Amniotic stem cell (primary cell): ENCODE measurements at regions not wholly inside any gene's neighbourhood (a gene's known extent, or its start where the extent isn't known, plus 50 kb on each side); places are given as distances from the start of the nearest gene placed in this dataset.
"Not testable (repeated sequence)": the region's sequence is repeated elsewhere in the genome, so short reads cannot be mapped to it uniquely, and the experiment has no call there.

Source experiments
- DNase-seq: peaks from one replicate; lab custom pipeline; 2025; lab: John Stamatoyannopoulos, UW

DNA sequence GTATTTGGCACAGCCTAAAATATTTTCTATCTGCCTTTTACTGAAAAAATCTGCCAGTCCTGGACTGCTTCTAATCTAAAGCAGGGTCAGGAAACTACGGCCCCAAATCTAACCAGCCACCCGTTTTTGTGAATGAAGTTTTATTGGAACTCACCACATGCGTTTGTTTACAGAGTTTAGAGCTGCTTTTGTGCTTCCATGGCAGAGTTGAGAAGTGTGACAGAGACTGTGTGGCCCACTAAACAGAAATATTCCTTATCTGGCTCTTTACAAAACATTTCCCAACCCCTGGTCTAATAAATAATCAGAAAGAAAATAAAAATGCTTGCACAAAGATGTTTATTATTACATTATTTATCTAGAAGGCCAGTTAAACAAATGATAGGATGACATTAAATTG is 110.2 kb downstream of the COPRS start:
- DNase-seq = no peak

DNA sequence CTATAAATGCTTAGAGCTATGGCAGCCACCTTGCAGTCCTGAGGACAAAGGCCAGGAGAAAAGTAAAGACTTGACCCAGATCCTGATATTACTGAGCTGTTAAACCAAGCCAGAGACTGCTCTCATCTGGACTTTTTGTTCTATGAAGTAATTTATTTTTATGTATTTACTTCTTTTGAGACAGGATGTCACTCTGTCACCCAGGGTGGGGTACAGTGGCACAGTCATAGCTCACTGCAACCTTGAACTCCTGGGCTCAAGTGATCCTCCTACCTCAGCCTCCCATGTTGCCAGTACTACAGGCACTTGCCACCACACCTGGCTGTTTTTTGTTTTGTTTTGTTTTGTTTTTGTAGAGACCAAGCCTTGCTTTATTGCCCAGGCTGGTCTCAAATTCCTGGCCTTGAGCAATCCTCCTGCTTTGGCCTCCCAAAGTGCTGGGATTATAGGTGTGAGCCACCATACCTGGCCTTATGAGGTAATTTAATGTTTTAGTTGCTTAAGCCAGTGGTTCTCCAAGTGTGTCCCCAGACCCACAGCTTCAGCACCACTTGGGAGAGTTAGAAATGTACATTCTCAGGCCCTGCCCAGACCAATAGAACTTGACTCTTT is 112.1 kb downstream of the COPRS start:
- no peak for DNase-seq

DNA sequence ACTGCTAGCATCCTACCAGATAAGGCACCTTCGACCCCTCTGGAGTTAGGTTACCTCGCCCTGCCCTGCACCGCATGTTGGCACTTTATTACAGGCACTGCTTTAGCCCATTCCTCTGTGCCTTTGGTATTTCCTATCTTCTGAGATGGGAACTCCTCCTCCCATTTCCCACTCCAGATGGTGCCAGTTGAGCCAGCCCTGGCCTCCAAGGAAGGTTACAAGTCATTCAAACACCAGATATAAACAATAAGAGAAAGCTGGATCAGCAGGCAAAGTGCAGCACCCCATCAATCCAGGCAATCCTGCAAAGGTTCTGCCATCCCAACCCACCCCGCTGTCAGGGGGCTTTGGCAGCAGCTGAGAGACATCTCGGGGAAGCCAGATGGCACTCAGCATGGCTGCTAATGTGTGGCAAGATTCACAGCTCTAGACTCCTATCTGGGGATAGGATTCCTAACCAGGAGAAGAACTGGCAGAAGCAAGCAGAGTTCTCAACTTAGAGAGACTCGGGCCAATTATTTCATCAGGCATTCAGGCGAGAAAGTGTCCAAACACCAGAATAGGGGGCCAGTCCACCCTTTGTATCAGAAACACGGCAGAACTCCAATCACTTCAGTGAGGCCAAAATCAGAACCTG is 113.0 kb downstream of the COPRS start:
- DNase-seq = no peak

DNA sequence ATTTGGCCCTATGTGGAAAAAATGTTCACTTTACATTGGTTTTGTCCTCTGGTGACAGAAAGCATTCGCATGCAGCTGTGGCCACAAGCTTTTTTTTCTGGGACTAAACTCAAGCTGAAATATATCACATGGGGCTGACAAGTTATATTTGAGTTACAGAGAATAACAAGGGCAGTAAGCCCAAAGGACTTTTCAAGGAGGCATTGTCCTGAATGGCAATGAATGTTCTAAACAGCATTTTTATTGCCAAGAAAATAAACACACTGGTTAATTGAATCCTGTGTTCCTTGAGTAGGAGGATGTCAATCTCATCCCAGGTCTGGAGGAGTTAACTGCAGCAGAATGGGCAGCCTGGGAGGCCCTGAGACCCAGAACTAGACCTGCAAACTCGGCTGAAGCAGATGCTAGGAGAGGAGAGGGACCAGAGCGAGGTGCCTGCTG is 114.5 kb downstream of the COPRS start:
- DNase-seq = no peak

DNA sequence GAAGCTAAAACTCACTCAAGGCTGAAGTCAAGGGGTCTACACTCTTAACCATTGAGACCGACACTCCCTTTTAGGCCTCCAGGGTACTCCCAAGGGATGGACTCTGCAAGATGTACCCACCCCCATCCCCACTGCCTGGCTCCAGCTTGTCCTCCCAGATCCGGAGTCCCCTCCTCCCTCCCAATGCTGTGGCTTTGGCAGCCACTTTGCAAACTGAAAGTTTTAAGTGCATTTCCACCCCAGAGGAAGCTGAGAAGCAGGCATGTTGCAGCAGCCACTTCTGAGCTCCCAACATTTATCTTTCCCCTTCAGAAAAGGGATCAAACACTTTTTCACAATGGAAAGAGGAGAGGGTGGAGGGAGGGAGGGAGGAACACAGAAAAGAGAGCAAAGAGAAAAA is 115.2 kb downstream of the COPRS start:
- no peak for DNase-seq

- DNase-seq = no peak
These were observed 117.7 kb downstream of the COPRS start for GRCh38 chr17:31741371-31741770.

DNA sequence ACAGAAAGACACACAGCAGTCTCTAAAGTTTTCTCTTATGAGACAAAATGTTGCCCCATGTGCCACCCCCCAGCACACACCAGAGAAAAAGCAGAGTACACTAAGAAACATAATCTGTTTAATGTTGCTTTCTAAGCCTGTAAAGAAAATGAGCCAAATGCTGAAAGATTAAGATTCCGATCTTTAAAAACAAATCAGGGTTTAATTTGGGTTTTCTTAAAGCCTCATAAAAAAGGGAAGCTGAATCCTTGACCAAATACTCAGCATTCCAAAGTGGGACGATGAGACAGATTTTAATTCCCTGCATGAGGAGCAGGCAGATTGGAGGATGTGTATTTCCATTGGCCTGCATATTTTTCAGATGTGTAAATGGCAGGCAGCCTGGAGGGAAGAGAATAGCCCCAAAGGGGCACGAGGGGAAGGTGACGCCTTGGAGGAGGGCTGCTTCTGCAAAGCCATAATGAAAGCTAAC is 118.4 kb downstream of the COPRS start:
- DNase-seq = peak; percentile 78

DNA sequence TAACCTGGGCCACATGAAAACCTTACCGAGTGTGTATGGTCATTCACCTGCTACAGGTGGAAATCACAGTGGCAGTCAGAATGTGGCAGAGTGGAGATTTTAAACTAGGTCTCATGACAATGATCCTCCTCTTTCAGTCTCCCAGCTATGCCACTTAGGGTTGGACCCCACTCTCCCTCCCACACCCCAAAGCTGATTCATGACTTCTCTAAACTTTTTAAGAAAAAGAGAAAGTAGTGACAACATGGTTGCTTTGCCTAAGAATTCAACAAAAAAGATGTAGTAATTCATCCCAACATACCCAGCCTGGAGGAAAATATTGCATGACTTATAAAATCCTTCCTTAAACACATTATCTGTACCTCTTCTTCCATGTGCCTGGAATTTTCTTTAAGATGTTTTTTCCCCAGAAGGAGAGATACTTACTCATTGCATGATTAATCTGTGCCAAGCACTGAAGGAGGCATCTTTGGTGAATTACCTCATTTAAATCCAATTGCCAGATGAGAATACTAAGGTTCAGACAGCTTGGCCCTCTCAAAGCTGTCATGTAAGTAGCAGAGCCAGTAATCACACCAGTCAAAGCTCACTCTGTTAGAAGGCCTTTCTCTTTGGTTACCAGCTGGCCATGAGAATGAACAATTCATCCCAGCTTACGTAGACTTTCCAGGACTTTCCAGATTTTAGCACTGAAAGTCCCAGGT is 119.9 kb downstream of the COPRS start:
- DNase-seq = peak; percentile 35

DNA sequence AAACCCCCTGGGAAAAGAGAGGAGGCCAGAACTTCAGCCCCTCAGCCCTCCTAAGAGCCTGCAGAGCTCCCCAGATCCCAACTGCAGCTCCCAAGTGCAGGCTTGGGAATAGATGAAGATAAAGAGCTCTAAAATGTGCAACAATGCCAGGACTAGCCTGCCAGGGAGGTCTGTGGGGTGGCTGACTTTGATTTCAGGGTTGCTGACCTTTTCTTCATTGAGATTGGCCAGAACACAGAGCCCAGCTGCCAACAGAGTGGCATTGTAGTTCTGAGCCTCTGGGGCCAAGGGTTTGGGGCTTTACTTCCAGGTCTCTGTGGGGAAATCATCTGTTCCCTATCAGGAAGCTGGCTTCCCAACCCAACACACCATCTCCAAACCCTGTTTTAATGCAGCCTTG is 120.6 kb downstream of the COPRS start:
- no peak for DNase-seq

DNA sequence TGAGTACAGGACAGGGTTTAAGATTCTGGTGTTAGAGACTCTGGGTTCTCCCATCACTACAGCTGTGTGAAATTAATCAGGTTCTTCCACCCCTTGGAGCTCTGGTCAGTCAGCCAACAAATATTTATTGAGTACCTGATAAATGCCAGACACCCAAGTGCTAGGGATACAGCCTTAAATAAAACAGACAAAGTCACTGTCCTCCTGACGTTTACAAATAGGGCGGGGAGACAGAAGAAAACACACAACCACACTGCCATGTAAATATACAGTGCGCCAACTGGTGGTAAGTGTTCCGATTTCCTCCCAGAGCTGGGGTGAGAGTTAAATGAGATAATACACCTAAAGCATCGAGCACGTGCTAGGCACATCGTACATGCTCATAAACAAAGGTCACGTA is 121.0 kb downstream of the COPRS start:
- DNase-seq = no peak

DNA sequence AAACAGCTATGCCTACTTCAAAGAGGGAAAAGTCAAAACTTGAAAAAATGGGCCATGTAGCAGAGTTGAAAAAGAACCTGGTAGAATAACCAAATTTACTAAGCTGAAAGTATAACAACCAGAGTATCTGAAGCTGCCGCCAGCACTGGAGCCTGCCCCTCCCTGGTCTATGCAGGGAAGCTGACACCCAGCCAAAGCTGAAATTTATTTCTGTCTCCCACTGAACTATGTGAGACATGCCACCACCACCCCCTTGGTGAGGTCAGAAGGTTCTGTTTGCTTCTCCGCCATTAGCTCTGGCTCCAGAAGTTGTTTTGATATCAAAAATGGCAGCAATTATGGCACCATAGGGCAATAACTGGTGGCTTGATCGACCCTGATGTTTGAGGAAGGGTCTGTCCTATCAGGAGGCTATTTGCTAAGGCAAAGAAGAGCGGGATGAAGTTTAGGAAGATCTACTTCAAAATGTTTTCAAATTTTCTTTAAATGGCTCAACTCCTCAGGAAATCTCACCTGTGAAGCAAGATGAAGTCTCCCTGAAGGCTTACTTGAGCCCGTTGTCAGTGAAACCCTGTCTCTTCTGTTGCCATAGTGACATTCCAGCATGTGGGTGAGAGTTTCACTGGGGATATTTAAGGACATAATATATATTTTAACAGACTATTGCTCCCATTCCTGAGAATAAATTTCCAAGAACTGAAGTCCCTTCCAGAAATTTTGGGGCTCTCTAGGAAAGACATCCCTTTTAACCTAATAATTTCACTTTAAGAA is 122.0 kb downstream of the COPRS start:
- no peak for DNase-seq

DNA sequence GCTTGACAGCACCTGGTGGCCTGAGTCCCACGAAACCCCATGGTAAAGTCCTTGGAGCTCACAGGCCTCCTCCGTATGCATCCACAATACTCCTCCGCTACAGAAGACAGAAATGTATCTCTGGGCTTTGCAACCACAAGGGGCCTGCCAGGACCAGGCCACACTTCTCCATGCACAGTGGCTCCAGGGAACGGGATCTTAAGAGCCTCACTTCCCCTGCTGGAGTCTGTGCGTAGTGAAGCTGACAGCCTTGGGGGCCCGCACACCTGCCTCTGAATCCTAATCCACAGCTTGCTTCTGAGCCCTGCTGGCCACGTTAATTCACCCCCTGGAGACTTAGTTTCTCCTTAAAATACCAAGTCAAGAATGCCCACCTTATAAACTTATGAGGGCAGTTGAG is 125.7 kb downstream of the COPRS start:
- DNase-seq = no peak

GRCh38 chr17:31731585-31732154 is 127.4 kb downstream of the COPRS start:
- not testable (repeated sequence) for DNase-seq

DNA sequence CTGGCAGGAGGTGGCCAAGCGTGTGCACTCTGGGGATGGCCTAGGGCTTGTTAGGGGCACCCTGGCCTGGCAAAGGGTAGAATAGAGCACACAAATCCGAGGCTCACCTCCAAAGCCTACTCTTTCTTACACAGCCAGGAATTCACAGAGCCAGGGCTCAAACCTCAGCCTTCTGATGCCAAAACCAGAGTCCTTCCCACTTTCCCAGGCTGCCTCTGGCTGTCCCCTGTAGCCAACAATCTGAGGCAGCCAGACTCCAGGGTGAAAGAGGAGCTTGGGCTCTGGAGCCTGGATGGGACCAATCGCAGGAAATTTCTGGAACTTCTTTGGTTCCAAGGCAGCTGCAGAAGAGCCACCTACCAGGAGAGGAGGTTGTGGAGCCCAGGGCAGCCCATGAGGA is 127.9 kb downstream of the COPRS start:
- DNase-seq = no peak

- peak; percentile 29 for DNase-seq
These were observed 132.0 kb downstream of the COPRS start for GRCh38 chr17:31726980-31727427.

DNA sequence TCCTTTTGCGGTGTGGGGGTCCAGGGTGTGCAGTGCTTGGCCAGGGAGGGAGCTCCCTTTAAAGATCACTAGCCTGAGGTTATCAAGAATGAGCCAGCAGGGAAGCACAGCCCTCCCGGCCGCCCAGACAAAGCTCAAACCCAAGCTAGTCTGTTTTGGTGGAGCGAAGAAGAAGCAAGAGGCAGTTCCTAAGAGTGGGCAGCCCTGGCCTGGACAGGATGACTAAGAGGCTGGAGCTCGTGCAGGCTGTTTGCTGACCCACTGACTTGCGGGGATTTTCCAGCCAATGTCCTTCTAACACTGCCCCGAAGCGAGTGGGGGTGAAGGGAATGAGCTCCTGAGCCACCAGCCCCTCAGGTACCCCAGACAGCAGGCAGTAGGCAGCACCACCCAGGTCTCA is 134.4 kb downstream of the COPRS start:
- no peak for DNase-seq

DNA sequence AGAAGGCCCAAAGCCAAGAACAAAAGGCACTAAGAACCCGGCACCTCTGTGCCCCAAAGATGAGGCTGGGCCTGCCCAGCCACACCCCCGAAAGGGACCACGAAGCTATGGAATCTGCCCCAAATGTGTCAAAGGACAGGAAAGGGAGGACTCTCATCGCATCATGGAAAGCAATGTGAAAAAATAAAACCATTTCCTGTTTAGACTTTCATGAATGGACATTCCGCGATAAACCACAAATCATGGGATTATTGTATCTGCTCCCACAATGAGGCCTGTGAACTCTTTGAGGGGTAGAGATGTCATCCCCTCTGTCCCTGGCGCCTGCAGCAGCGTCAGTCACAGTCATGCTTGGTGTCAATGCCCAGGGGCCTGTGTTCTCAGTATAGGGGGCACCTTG is 135.0 kb downstream of the COPRS start:
- no peak for DNase-seq

DNA sequence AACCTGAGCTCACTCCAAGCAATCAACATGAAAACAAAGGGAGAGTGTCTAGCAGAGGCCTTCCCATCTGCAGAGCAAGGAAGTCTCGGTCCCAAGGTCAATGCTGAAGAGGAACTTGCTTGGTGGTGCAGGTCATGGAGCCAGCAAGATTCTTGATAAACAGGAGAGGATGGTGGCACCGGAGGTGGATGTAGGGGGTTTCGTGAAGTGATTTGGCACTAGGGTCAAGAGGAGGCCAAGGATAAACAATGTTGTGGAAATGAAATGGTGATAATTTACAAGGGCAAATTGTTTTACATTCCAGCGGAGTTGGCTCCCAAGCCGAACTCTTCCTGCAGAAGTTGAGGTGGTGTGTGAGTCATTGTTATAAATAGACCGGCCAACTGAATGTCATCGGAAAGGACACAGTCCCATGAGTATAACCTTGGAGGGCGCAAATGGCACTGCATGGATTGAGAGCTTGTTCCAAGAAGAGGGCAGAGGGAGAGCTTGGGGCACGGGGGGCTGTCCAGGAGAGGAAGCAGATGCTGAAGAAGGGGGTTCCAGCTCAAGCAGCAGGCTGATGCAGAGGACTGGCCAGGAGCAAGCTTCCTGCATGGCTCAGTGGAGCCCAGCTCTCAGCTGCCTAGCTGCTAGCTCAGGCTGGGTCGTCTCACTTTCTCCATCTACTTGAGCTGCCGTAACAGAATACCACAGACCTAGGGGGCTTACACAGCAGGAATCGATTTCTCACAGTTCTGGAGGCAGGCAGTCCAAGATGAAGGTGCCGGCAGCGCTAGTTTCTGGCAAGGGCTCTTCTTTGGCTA is 136.6 kb downstream of the COPRS start:
- no peak for DNase-seq

- no peak for DNase-seq
These were observed 137.6 kb downstream of the COPRS start for GRCh38 chr17:31721291-31722025.

DNA sequence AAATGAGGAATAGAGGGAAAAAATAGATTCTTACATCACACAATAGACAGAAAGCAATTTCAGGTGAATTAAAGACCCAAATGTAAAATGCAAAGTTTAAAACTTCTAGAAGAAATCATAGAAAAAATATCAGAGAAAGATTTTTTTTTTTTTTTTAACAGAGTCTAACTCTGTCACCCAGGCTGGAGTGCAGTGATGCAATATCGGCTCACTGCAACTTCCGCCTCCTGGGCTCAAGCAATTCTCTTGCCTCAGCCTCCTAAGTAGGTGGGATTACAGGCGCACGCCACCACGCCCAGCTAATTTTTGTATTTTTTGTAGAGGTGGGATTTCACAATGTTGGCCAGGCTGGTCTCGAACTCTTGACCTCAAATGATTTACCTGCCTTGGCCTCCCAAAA is 141.8 kb downstream of the COPRS start:
- DNase-seq = not testable (repeated sequence)

DNA sequence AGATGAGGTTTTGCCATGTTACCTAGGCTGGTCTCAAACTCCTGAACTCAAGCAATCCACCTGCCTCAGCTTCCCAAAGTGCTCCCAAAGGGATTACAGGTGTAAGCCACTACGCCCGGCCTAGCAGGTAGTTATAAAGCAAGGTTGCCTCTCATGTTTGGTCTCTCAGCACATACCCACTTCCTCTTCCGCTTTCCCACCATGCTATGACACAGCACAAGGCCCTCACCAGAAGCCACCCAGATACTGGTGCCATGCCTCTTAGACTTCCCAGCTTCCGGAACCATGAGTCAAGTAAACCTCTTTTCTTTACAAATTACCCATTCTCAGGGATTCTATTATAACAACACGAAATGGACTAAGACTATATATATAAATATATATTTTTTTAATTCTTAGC is 143.6 kb downstream of the COPRS start:
- DNase-seq = no peak
